ENCODE measurements at regions not wholly inside any gene's neighbourhood (a gene's known extent, or its start where the extent isn't known, plus 50 kb on each side); places are given as distances from the start of the nearest gene placed in this dataset.
A peak's percentile ranks its signal among the peaks of the same experiment; 100 is the strongest.

- no peak overlapping the region for H2AK5ac ChIP-seq (ENCODE audit: low read length, severe bottlenecking)
- H3K4me1 ChIP-seq (ENCODE audit: control insufficient read depth, insufficient read depth, low read depth, low read length) = peaks cover 20% of the 10 kb centered on the region
- no peak overlapping the region for H3K23ac ChIP-seq (ENCODE audit: low read length in 2 of 2)
- H3K36me3 ChIP-seq (ENCODE audit: control insufficient read depth in 1 of 2, insufficient read depth in 2 of 2, low read depth in 1 of 2, low read length in 2 of 2) = no peaks in the 10 kb centered on the region
- H3K18ac ChIP-seq (ENCODE audit: low read depth in 1 of 2, low read length in 2 of 2) = no peak overlapping the region
- H3K9me3 ChIP-seq (ENCODE audit: control insufficient read depth, low read length) = no peaks in the 10 kb centered on the region
- no peak overlapping the region for H3K4ac ChIP-seq (ENCODE audit: low read depth in 1 of 2, low read length in 2 of 2)
- H3K27me3 ChIP-seq (ENCODE audit: control insufficient read depth in 1 of 2, insufficient read depth in 1 of 2, low read length in 2 of 2) = no peaks in the 10 kb centered on the region
- no peak overlapping the region for H2BK5ac ChIP-seq (ENCODE audit: low read depth, low read length, poor library complexity, severe bottlenecking)
- no peak overlapping the region for H2AFZ ChIP-seq (ENCODE audit: low read depth, low read length)
- H4K91ac ChIP-seq (ENCODE audit: low read length) = no peak overlapping the region
- DNase-seq = no peak
- no peak overlapping the region for H3K27ac ChIP-seq (ENCODE audit: low read length, poor library complexity, severe bottlenecking)
- H3K14ac ChIP-seq (ENCODE audit: low read length in 2 of 2) = no peak overlapping the region
- no peak overlapping the region for H4K8ac ChIP-seq (ENCODE audit: low read length)
- peak overlapping the region; percentile 1 to 6 for H2BK12ac ChIP-seq (ENCODE audit: low read length in 2 of 2)
- 91% methylated on average over 11 of the region's 11 CpGs for WGBS
- H3K79me1 ChIP-seq (replicated peaks; ENCODE audit: low read length, poor library complexity, severe bottlenecking) = no peaks in the 10 kb centered on the region
- H2BK120ac ChIP-seq (ENCODE audit: low read depth, low read length) = no peak overlapping the region
- H3K9ac ChIP-seq (ENCODE audit: low read length) = no peak overlapping the region
- H3K4me2 ChIP-seq (ENCODE audit: low read length, poor library complexity, severe bottlenecking) = no peak overlapping the region
- no peak overlapping the region for H3K4me3 ChIP-seq (ENCODE audit: insufficient read depth in 1 of 2, low read depth in 1 of 2, low read length in 2 of 2)
- peak overlapping the region; percentile 85 for H2BK15ac ChIP-seq (ENCODE audit: low read depth, poor library complexity, severe bottlenecking)
These were observed 115.6 kb upstream of the PTPN1 start for GRCh38 chr20:50394569-50394968.

GRCh38 chr20:50395251-50395729, 114.9 kb upstream of the PTPN1 start:
- H3K4me3 ChIP-seq (ENCODE audit: insufficient read depth in 1 of 2, low read depth in 1 of 2, low read length in 2 of 2) = no peak overlapping the region
- H2BK120ac ChIP-seq (ENCODE audit: low read depth, low read length) = peak overlapping the region; percentile 29
- no peak overlapping the region for H3K9ac ChIP-seq (ENCODE audit: low read length)
- H3K9me3 ChIP-seq (ENCODE audit: control insufficient read depth, low read length) = no peaks in the 10 kb centered on the region
- no peak overlapping the region for H4K91ac ChIP-seq (ENCODE audit: low read length)
- WGBS = 59% methylated on average over 10 of the region's 11 CpGs
- no peak overlapping the region for H3K27ac ChIP-seq (ENCODE audit: low read length, poor library complexity, severe bottlenecking)
- peak overlapping the region; percentile 36 for H2AFZ ChIP-seq (ENCODE audit: low read depth, low read length)
- no peak overlapping the region for H2AK5ac ChIP-seq (ENCODE audit: low read length, severe bottlenecking)
- H3K27me3 ChIP-seq (ENCODE audit: control insufficient read depth in 1 of 2, insufficient read depth in 1 of 2, low read length in 2 of 2) = no peaks in the 10 kb centered on the region
- no peaks in the 10 kb centered on the region for H3K79me1 ChIP-seq (replicated peaks; ENCODE audit: low read length, poor library complexity, severe bottlenecking)
- H3K23ac ChIP-seq (ENCODE audit: low read length in 2 of 2) = no peak overlapping the region
- peak overlapping the region; percentile 2 to 64 for H3K18ac ChIP-seq (ENCODE audit: low read depth in 1 of 2, low read length in 2 of 2)
- no peaks in the 10 kb centered on the region for H3K36me3 ChIP-seq (ENCODE audit: control insufficient read depth in 1 of 2, insufficient read depth in 2 of 2, low read depth in 1 of 2, low read length in 2 of 2)
- H2BK15ac ChIP-seq (ENCODE audit: low read depth, poor library complexity, severe bottlenecking) = no peak overlapping the region
- DNase-seq = peak; percentile 38
- peak overlapping the region in 1 of 2 experiments; percentile 80 for H2BK12ac ChIP-seq (ENCODE audit: low read length in 2 of 2)
- H3K4me2 ChIP-seq (ENCODE audit: low read length, poor library complexity, severe bottlenecking) = no peak overlapping the region
- H3K14ac ChIP-seq (ENCODE audit: low read length in 2 of 2) = peak overlapping the region in 1 of 2 experiments; percentile 18
- peak overlapping the region; percentile 76 for H4K8ac ChIP-seq (ENCODE audit: low read length)
- H3K4me1 ChIP-seq (ENCODE audit: control insufficient read depth, insufficient read depth, low read depth, low read length) = peaks cover 24% of the 10 kb centered on the region
- no peak overlapping the region for H2BK5ac ChIP-seq (ENCODE audit: low read depth, low read length, poor library complexity, severe bottlenecking)
- H3K4ac ChIP-seq (ENCODE audit: low read depth in 1 of 2, low read length in 2 of 2) = peak overlapping the region in 1 of 2 experiments; percentile 60

GRCh38 chr20:50395914-50396488, 114.2 kb upstream of the PTPN1 start:
- Histone ChIP-seq H3K14ac (ENCODE audit: low read length in 2 of 2) (no peak overlapping the region), H2AK5ac (ENCODE audit: low read length, severe bottlenecking) (no peak overlapping the region), H3K4me3 (ENCODE audit: insufficient read depth in 1 of 2, low read depth in 1 of 2, low read length in 2 of 2) (no peak overlapping the region), H2BK5ac (ENCODE audit: low read depth, low read length, poor library complexity, severe bottlenecking) (no peak overlapping the region), H3K79me1 (replicated peaks; ENCODE audit: low read length, poor library complexity, severe bottlenecking) (no peaks in the 10 kb centered on the region), H2BK15ac (ENCODE audit: low read depth, poor library complexity, severe bottlenecking) (peak overlapping the region; percentile 39), H3K23ac (ENCODE audit: low read length in 2 of 2) (no peak overlapping the region), H3K36me3 (ENCODE audit: control insufficient read depth in 1 of 2, insufficient read depth in 2 of 2, low read depth in 1 of 2, low read length in 2 of 2) (no peaks in the 10 kb centered on the region), H4K8ac (ENCODE audit: low read length) (no peak overlapping the region), H2BK120ac (ENCODE audit: low read depth, low read length) (no peak overlapping the region), H3K18ac (ENCODE audit: low read depth in 1 of 2, low read length in 2 of 2) (peak overlapping the region in 1 of 2 experiments; percentile 9), H4K91ac (ENCODE audit: low read length) (no peak overlapping the region), H3K9ac (ENCODE audit: low read length) (no peak overlapping the region), H3K4me2 (ENCODE audit: low read length, poor library complexity, severe bottlenecking) (no peak overlapping the region), H3K27ac (ENCODE audit: low read length, poor library complexity, severe bottlenecking) (no peak overlapping the region), H2BK12ac (ENCODE audit: low read length in 2 of 2) (peak overlapping the region in 1 of 2 experiments; percentile 67), H3K4me1 (ENCODE audit: control insufficient read depth, insufficient read depth, low read depth, low read length) (peaks cover 25% of the 10 kb centered on the region), H3K4ac (ENCODE audit: low read depth in 1 of 2, low read length in 2 of 2) (no peak overlapping the region), H3K27me3 (ENCODE audit: control insufficient read depth in 1 of 2, insufficient read depth in 1 of 2, low read length in 2 of 2) (no peaks in the 10 kb centered on the region), H3K9me3 (ENCODE audit: control insufficient read depth, low read length) (no peaks in the 10 kb centered on the region), H2AFZ (ENCODE audit: low read depth, low read length) (no peak overlapping the region)
- no peak for DNase-seq
- WGBS = 92% methylated on average over 13 of the region's 14 CpGs

GRCh38 chr20:50396623-50397022, 113.6 kb upstream of the PTPN1 start:
- no peak overlapping the region for H3K4ac ChIP-seq (ENCODE audit: low read depth in 1 of 2, low read length in 2 of 2)
- H4K91ac ChIP-seq (ENCODE audit: low read length) = peak overlapping the region; percentile 67
- H3K27me3 ChIP-seq (ENCODE audit: control insufficient read depth in 1 of 2, insufficient read depth in 1 of 2, low read length in 2 of 2) = no peaks in the 10 kb centered on the region
- H2BK15ac ChIP-seq (ENCODE audit: low read depth, poor library complexity, severe bottlenecking) = peak overlapping the region; percentile 39
- no peak overlapping the region for H3K4me3 ChIP-seq (ENCODE audit: insufficient read depth in 1 of 2, low read depth in 1 of 2, low read length in 2 of 2)
- H3K14ac ChIP-seq (ENCODE audit: low read length in 2 of 2) = no peak overlapping the region
- H3K79me1 ChIP-seq (replicated peaks; ENCODE audit: low read length, poor library complexity, severe bottlenecking) = no peaks in the 10 kb centered on the region
- H3K18ac ChIP-seq (ENCODE audit: low read depth in 1 of 2, low read length in 2 of 2) = peak overlapping the region in 1 of 2 experiments; percentile 35
- H2BK5ac ChIP-seq (ENCODE audit: low read depth, low read length, poor library complexity, severe bottlenecking) = no peak overlapping the region
- peak overlapping the region; percentile 62 for H4K8ac ChIP-seq (ENCODE audit: low read length)
- H3K9me3 ChIP-seq (ENCODE audit: control insufficient read depth, low read length) = no peaks in the 10 kb centered on the region
- H2AK5ac ChIP-seq (ENCODE audit: low read length, severe bottlenecking) = no peak overlapping the region
- WGBS = 93% methylated on average over 6 of the region's 6 CpGs
- no peak overlapping the region for H2AFZ ChIP-seq (ENCODE audit: low read depth, low read length)
- no peak overlapping the region for H2BK120ac ChIP-seq (ENCODE audit: low read depth, low read length)
- H3K23ac ChIP-seq (ENCODE audit: low read length in 2 of 2) = no peak overlapping the region
- peaks cover 25% of the 10 kb centered on the region for H3K4me1 ChIP-seq (ENCODE audit: control insufficient read depth, insufficient read depth, low read depth, low read length)
- no peak overlapping the region for H3K27ac ChIP-seq (ENCODE audit: low read length, poor library complexity, severe bottlenecking)
- no peaks in the 10 kb centered on the region for H3K36me3 ChIP-seq (ENCODE audit: control insufficient read depth in 1 of 2, insufficient read depth in 2 of 2, low read depth in 1 of 2, low read length in 2 of 2)
- DNase-seq = no peak
- no peak overlapping the region for H3K4me2 ChIP-seq (ENCODE audit: low read length, poor library complexity, severe bottlenecking)
- H2BK12ac ChIP-seq (ENCODE audit: low read length in 2 of 2) = peak overlapping the region in 1 of 2 experiments; percentile 45
- H3K9ac ChIP-seq (ENCODE audit: low read length) = no peak overlapping the region

Data from mesenchymal stem cell (in vitro differentiated cells and primary cell).